PFSK-1 (cell line): ENCODE measurements at regions not wholly inside any gene's neighbourhood (a gene's known extent, or its start where the extent isn't known, plus 50 kb on each side); places are given as distances from the start of the nearest gene placed in this dataset.

Experiments used
- FOXP2 ChIP-seq: optimal IDR thresholded peaks from 2 replicates; pipeline ENCODE3; 2011; ENCODE audit warnings: borderline replicate concordance, control low read depth, inconsistent platforms; ENCODE audit not compliant: insufficient read depth; ENCODE audit errors: extremely low read length, extremely low read depth
- POLR2AphosphoS5 ChIP-seq: IDR thresholded peaks from 2 replicates; pipeline ENCODE4 v1.6.1; 2012; ENCODE audit warnings: low read depth, mild to moderate bottlenecking, control low read depth, low read length, moderate library complexity
- REST ChIP-seq, 2 experiments: IDR thresholded peaks; 2 replicates each; pipeline versions ENCODE4 v1.6.1 to v1.8.0; 2011 to 2012; ENCODE audit warnings: low read depth in 2 of 2, low read length in 2 of 2, control low read depth in 1 of 2, inconsistent platforms in 1 of 2, mild to moderate bottlenecking in 1 of 2, moderate library complexity in 1 of 2; ENCODE audit not compliant: insufficient read depth in 1 of 2
- SIN3A ChIP-seq: IDR thresholded peaks from 2 replicates; pipeline ENCODE4 v1.6.1; 2012; ENCODE audit warnings: mild to moderate bottlenecking, low read length, moderate library complexity, borderline replicate concordance; ENCODE audit not compliant: insufficient read depth
- TAF1 ChIP-seq: IDR thresholded peaks from 2 replicates; pipeline ENCODE4 v1.6.1; 2012; ENCODE audit warnings: low read length, control low read depth, borderline replicate concordance; ENCODE audit not compliant: insufficient read depth

- TF ChIP-seq POLR2AphosphoS5 (no peak), SIN3A (no peak), REST (IDR thresholded peaks at IDR 0.05; ENCODE audit: insufficient read depth in 1 of 2, low read depth in 2 of 2, low read length in 2 of 2) (no peak), TAF1 (no peak), FOXP2 (no peak)
These were observed 145.5 kb upstream of the MAMLD1 start for GRCh38 chrX:150217609-150218008.
